ENCODE measurements at regions not wholly inside any gene's neighbourhood (a gene's known extent, or its start where the extent isn't known, plus 50 kb on each side); places are given as distances from the start of the nearest gene placed in this dataset.

- Histone ChIP-seq H3K4me3 (ENCODE audit: low read depth, low read length, poor library complexity, severe bottlenecking) (no peak overlapping the region), H3K27ac (ENCODE audit: low read depth, low read length, poor library complexity, severe bottlenecking) (no peak overlapping the region), H3K27me3 (replicated peaks; ENCODE audit: insufficient read depth, low read depth, low read length, poor library complexity) (peaks cover 6% of the 10 kb centered on the region), H3K36me3 (ENCODE audit: insufficient read depth, low read length, poor library complexity, severe bottlenecking) (no peaks in the 10 kb centered on the region), H3K4me1 (ENCODE audit: insufficient read depth, low read length, poor library complexity, severe bottlenecking) (no peaks in the 10 kb centered on the region), H3K9me3 (ENCODE audit: low read depth, low read length, poor library complexity, severe bottlenecking) (no peaks in the 10 kb centered on the region)
- ChIA-PET CTCF (no interaction called here), POLR2A (ENCODE audit: low non-redundant PET) (no interaction called here)
- BruUV-seq (replicated peaks): no TSS peak
- DNase-seq (ENCODE audit: low spot score): no peak
- no peak for TF ChIP-seq CTCF (conservative IDR thresholded peaks at IDR 0.05; ENCODE audit: low read depth, low read length)
- no peak for TF ChIP-seq EZH2 (IDR thresholded peaks at IDR 0.05; ENCODE audit: borderline replicate concordance, low read depth, low read length, poor library complexity, severe bottlenecking)
- intact Hi-C loops (cut with micrococcal nuclease; ENCODE audit: unreplicated experiment): no loop called here
Measured at GRCh38 chr6:119514345-119514744, 164.8 kb upstream of the MAN1A1 start.

GRCh38 chr6:119511024-119511423, 161.5 kb upstream of the MAN1A1 start:
- ChIA-PET POLR2A (ENCODE audit: low non-redundant PET) (no interaction called here), CTCF (no interaction called here)

GRCh38 chr6:119510246-119510645, 160.7 kb upstream of the MAN1A1 start:
- peaks cover 13% of the 10 kb centered on the region for H3K27me3 ChIP-seq (replicated peaks; ENCODE audit: insufficient read depth, low read depth, low read length, poor library complexity)
- no peaks in the 10 kb centered on the region for H3K9me3 ChIP-seq (ENCODE audit: low read depth, low read length, poor library complexity, severe bottlenecking)
- intact Hi-C loops (cut with micrococcal nuclease; ENCODE audit: unreplicated experiment): no loop called here
- H3K27ac ChIP-seq (ENCODE audit: low read depth, low read length, poor library complexity, severe bottlenecking): no peak overlapping the region
- POLR2A ChIA-PET (ENCODE audit: low non-redundant PET): no interaction called here
- DNase-seq (ENCODE audit: low spot score): no peak
- BruUV-seq (replicated peaks): no TSS peak
- CTCF ChIA-PET: no interaction called here
- no peaks in the 10 kb centered on the region for H3K4me1 ChIP-seq (ENCODE audit: insufficient read depth, low read length, poor library complexity, severe bottlenecking)
- H3K36me3 ChIP-seq (ENCODE audit: insufficient read depth, low read length, poor library complexity, severe bottlenecking): no peaks in the 10 kb centered on the region
- H3K4me3 ChIP-seq (ENCODE audit: low read depth, low read length, poor library complexity, severe bottlenecking): no peak overlapping the region
- TF ChIP-seq EZH2 (IDR thresholded peaks at IDR 0.05; ENCODE audit: borderline replicate concordance, low read depth, low read length, poor library complexity, severe bottlenecking) (no peak), CTCF (conservative IDR thresholded peaks at IDR 0.05; ENCODE audit: low read depth, low read length) (no peak)

More at GRCh38 chr6:119511024-119511423, 161.5 kb upstream of the MAN1A1 start:
- intact Hi-C loops (cut with micrococcal nuclease; ENCODE audit: unreplicated experiment): no loop called here
- TF ChIP-seq EZH2 (IDR thresholded peaks at IDR 0.05; ENCODE audit: borderline replicate concordance, low read depth, low read length, poor library complexity, severe bottlenecking) (no peak), CTCF (conservative IDR thresholded peaks at IDR 0.05; ENCODE audit: low read depth, low read length) (no peak)
- peaks cover 15% of the 10 kb centered on the region for H3K27me3 ChIP-seq (replicated peaks; ENCODE audit: insufficient read depth, low read depth, low read length, poor library complexity)
- H3K4me1 ChIP-seq (ENCODE audit: insufficient read depth, low read length, poor library complexity, severe bottlenecking): no peaks in the 10 kb centered on the region
- no peak overlapping the region for H3K4me3 ChIP-seq (ENCODE audit: low read depth, low read length, poor library complexity, severe bottlenecking)
- no peaks in the 10 kb centered on the region for H3K9me3 ChIP-seq (ENCODE audit: low read depth, low read length, poor library complexity, severe bottlenecking)
- no peaks in the 10 kb centered on the region for H3K36me3 ChIP-seq (ENCODE audit: insufficient read depth, low read length, poor library complexity, severe bottlenecking)
- no TSS peak for BruUV-seq (replicated peaks)
- no peak for DNase-seq (ENCODE audit: low spot score)
- H3K27ac ChIP-seq (ENCODE audit: low read depth, low read length, poor library complexity, severe bottlenecking): no peak overlapping the region
